ENCODE measurements at regions not wholly inside any gene's neighbourhood (a gene's known extent, or its start where the extent isn't known, plus 50 kb on each side); places are given as distances from the start of the nearest gene placed in this dataset.

GRCh38 chr15:91689377-91689776, 164.1 kb upstream of the SLCO3A1 start:
- H3K9me3 ChIP-seq (ENCODE audit: control insufficient read depth in 4 of 4, low read length in 3 of 4), result no peaks in the 10 kb centered on the region
- no peak for DNase-seq (ENCODE audit: low spot score)
- WGBS, result 83% methylated on average over 6 of the region's 6 CpGs

GRCh38 chr15:91692596-91692995, 160.9 kb upstream of the SLCO3A1 start:
- DNase-seq (ENCODE audit: low spot score), result no peak
- no peak for TF ChIP-seq ATF3 (IDR thresholded peaks at IDR 0.05)
- no peak for TF ChIP-seq RAD21 (IDR thresholded peaks at IDR 0.05)
- TF ChIP-seq CTCF (IDR thresholded peaks at IDR 0.05; ENCODE audit: low read depth, low read length, missing input control), result no peak
- no peak for TF ChIP-seq ZBTB33 (IDR thresholded peaks at IDR 0.05)
- TF ChIP-seq EGR1 (IDR thresholded peaks at IDR 0.05; ENCODE audit: low read depth in 2 of 2), result no peak
- TF ChIP-seq SP1 (IDR thresholded peaks at IDR 0.05), result no peak
- TF ChIP-seq YY1 (IDR thresholded peaks at IDR 0.05), result no peak
- H3K9ac ChIP-seq (ENCODE audit: low read depth in 1 of 2, low read length in 2 of 2), result no peak overlapping the region
- no peak overlapping the region for H3K4me3 ChIP-seq (ENCODE audit: low read depth in 1 of 3, low read length in 3 of 3)
- no peaks in the 10 kb centered on the region for H3K36me3 ChIP-seq (ENCODE audit: control insufficient read depth in 4 of 4, insufficient read depth in 3 of 4, low read depth in 1 of 4, low read length in 3 of 4)
- peaks cover 0 to 2% (median 0%) of the 10 kb centered on the region in 4 donors for H3K4me1 ChIP-seq (ENCODE audit: control insufficient read depth in 4 of 4, insufficient read depth in 4 of 4, low read length in 3 of 4)
- no peaks in the 10 kb centered on the region for H3K9me3 ChIP-seq (ENCODE audit: control insufficient read depth in 4 of 4, low read length in 3 of 4)
- 96% methylated on average over 5 of the region's 5 CpGs for WGBS
- no peaks in the 10 kb centered on the region for H3K27me3 ChIP-seq (ENCODE audit: control insufficient read depth in 4 of 4, insufficient read depth in 4 of 4, low read length in 3 of 4)
- no peak overlapping the region for H3K27ac ChIP-seq (ENCODE audit: low read depth in 1 of 2, low read length in 2 of 2)

More at GRCh38 chr15:91689377-91689776, 164.1 kb upstream of the SLCO3A1 start:
- TF ChIP-seq HNF4A (conservative IDR thresholded peaks at IDR 0.05), result no peak
- no peak for TF ChIP-seq JUND (IDR thresholded peaks at IDR 0.05)
- no peak for TF ChIP-seq TAF1 (conservative IDR thresholded peaks at IDR 0.05)
- TF ChIP-seq GABPA (IDR thresholded peaks at IDR 0.05 in 1 of 2, conservative IDR thresholded peaks at IDR 0.05 in 1 of 2), result no peak
- no peak for TF ChIP-seq REST (IDR thresholded peaks at IDR 0.05)
- TF ChIP-seq RAD21 (IDR thresholded peaks at IDR 0.05), result no peak
- no peak for TF ChIP-seq MAX (IDR thresholded peaks at IDR 0.05)
- TF ChIP-seq HNF4G (IDR thresholded peaks at IDR 0.05), result no peak
- TF ChIP-seq YY1 (IDR thresholded peaks at IDR 0.05), result no peak
- no peak for TF ChIP-seq ZBTB33 (IDR thresholded peaks at IDR 0.05)
- no peak for TF ChIP-seq EGR1 (IDR thresholded peaks at IDR 0.05; ENCODE audit: low read depth in 2 of 2)
- no peak for TF ChIP-seq NR2F2 (IDR thresholded peaks at IDR 0.05)
- TF ChIP-seq SP1 (IDR thresholded peaks at IDR 0.05), result no peak
- no peak for TF ChIP-seq RXRA (IDR thresholded peaks at IDR 0.05)
- no peaks in the 10 kb centered on the region for H3K27me3 ChIP-seq (ENCODE audit: control insufficient read depth in 4 of 4, insufficient read depth in 4 of 4, low read length in 3 of 4)
- no peak overlapping the region for H3K4me3 ChIP-seq (ENCODE audit: low read depth in 1 of 3, low read length in 3 of 3)
- H3K36me3 ChIP-seq (ENCODE audit: control insufficient read depth in 4 of 4, insufficient read depth in 3 of 4, low read depth in 1 of 4, low read length in 3 of 4), result no peaks in the 10 kb centered on the region
- no peak overlapping the region for H3K9ac ChIP-seq (ENCODE audit: low read depth in 1 of 2, low read length in 2 of 2)
- H3K27ac ChIP-seq (ENCODE audit: low read depth in 1 of 2, low read length in 2 of 2), result no peak overlapping the region
- H3K4me1 ChIP-seq (ENCODE audit: control insufficient read depth in 4 of 4, insufficient read depth in 4 of 4, low read length in 3 of 4), result peaks cover 0 to under 1% (median 0%) of the 10 kb centered on the region in 4 donors
